ENCODE measurements at regions not wholly inside any gene's neighbourhood (a gene's known extent, or its start where the extent isn't known, plus 50 kb on each side); places are given as distances from the start of the nearest gene placed in this dataset.
"Not testable (repeated sequence)": the region's sequence is repeated elsewhere in the genome, so short reads cannot be mapped to it uniquely, and the experiment has no call there.

- Mint-ChIP-seq H3K9me3 (ENCODE audit: low read depth) (no peaks in the 10 kb centered on the region), H3K27me3 (peaks cover 5% of the 10 kb centered on the region), H3K4me3 (no peak overlapping the region), H3K36me3 (no peaks in the 10 kb centered on the region), H3K4me1 (ENCODE audit: low read depth) (no peaks in the 10 kb centered on the region), H3K27ac (no peak overlapping the region)
These were observed 109.7 kb downstream of the C16orf95 start for GRCh38 chr16:87207509-87207908.

- no peaks in the 10 kb centered on the region for H3K36me3 Mint-ChIP-seq
- no peak overlapping the region for H3K4me3 Mint-ChIP-seq
These were observed 109.2 kb downstream of the C16orf95 start for GRCh38 chr16:87207965-87208364.

GRCh38 chr16:87208968-87209367, 108.2 kb downstream of the C16orf95 start:
- not testable (repeated sequence) for H3K36me3 Mint-ChIP-seq; H3K9me3 Mint-ChIP-seq (ENCODE audit: low read depth); H3K4me3 Mint-ChIP-seq; H3K4me1 Mint-ChIP-seq (ENCODE audit: low read depth); H3K27ac Mint-ChIP-seq; H3K27me3 Mint-ChIP-seq

More at GRCh38 chr16:87207965-87208364, 109.2 kb downstream of the C16orf95 start:
- no peaks in the 10 kb centered on the region for H3K4me1 Mint-ChIP-seq (ENCODE audit: low read depth)
- no peaks in the 10 kb centered on the region for H3K9me3 Mint-ChIP-seq (ENCODE audit: low read depth)
- H3K27me3 Mint-ChIP-seq: peaks cover 5% of the 10 kb centered on the region
- no peak overlapping the region for H3K27ac Mint-ChIP-seq

GRCh38 chr16:87209808-87210512, 107.2 kb downstream of the C16orf95 start:
- H3K9me3 Mint-ChIP-seq (ENCODE audit: low read depth): no peaks in the 10 kb centered on the region
- H3K36me3 Mint-ChIP-seq: no peaks in the 10 kb centered on the region
- no peaks in the 10 kb centered on the region for H3K27me3 Mint-ChIP-seq
- H3K27ac Mint-ChIP-seq: no peak overlapping the region
- H3K4me3 Mint-ChIP-seq: no peak overlapping the region
- H3K4me1 Mint-ChIP-seq (ENCODE audit: low read depth): no peaks in the 10 kb centered on the region

- H3K4me1 Mint-ChIP-seq (ENCODE audit: low read depth): no peaks in the 10 kb centered on the region
- H3K36me3 Mint-ChIP-seq: no peaks in the 10 kb centered on the region
- H3K4me3 Mint-ChIP-seq: no peak overlapping the region
- no peaks in the 10 kb centered on the region for H3K9me3 Mint-ChIP-seq (ENCODE audit: low read depth)
- no peaks in the 10 kb centered on the region for H3K27me3 Mint-ChIP-seq
- no peak overlapping the region for H3K27ac Mint-ChIP-seq
These were observed 106.3 kb downstream of the C16orf95 start for GRCh38 chr16:87210894-87211293.

- Mint-ChIP-seq H3K4me3 (no peak overlapping the region), H3K36me3 (no peaks in the 10 kb centered on the region), H3K9me3 (ENCODE audit: low read depth) (no peaks in the 10 kb centered on the region), H3K27me3 (no peaks in the 10 kb centered on the region), H3K4me1 (ENCODE audit: low read depth) (no peaks in the 10 kb centered on the region), H3K27ac (no peak overlapping the region)
These were observed 105.2 kb downstream of the C16orf95 start for GRCh38 chr16:87212026-87212425.

GRCh38 chr16:87213536-87213935, 103.7 kb downstream of the C16orf95 start:
- Mint-ChIP-seq H3K27me3 (no peaks in the 10 kb centered on the region), H3K9me3 (ENCODE audit: low read depth) (no peaks in the 10 kb centered on the region), H3K4me1 (ENCODE audit: low read depth) (no peaks in the 10 kb centered on the region), H3K27ac (no peak overlapping the region), H3K4me3 (no peak overlapping the region), H3K36me3 (no peaks in the 10 kb centered on the region)

GRCh38 chr16:87216148-87216840, 100.9 kb downstream of the C16orf95 start:
- Mint-ChIP-seq H3K36me3 (no peaks in the 10 kb centered on the region), H3K9me3 (ENCODE audit: low read depth) (no peaks in the 10 kb centered on the region), H3K27ac (no peak overlapping the region), H3K4me1 (ENCODE audit: low read depth) (no peaks in the 10 kb centered on the region), H3K4me3 (no peak overlapping the region), H3K27me3 (peaks cover 3% of the 10 kb centered on the region)

GRCh38 chr16:87216841-87217275, 100.3 kb downstream of the C16orf95 start:
- Mint-ChIP-seq H3K4me3 (no peak overlapping the region), H3K27me3 (peaks cover 3% of the 10 kb centered on the region), H3K36me3 (no peaks in the 10 kb centered on the region), H3K9me3 (ENCODE audit: low read depth) (no peaks in the 10 kb centered on the region), H3K4me1 (ENCODE audit: low read depth) (no peaks in the 10 kb centered on the region), H3K27ac (no peak overlapping the region)

- H3K4me1 Mint-ChIP-seq (ENCODE audit: low read depth); H3K9me3 Mint-ChIP-seq (ENCODE audit: low read depth); H3K27me3 Mint-ChIP-seq; H3K27ac Mint-ChIP-seq; H3K36me3 Mint-ChIP-seq; H3K4me3 Mint-ChIP-seq: not testable (repeated sequence)
These were observed 99.4 kb downstream of the C16orf95 start for GRCh38 chr16:87217802-87218201.

- no peaks in the 10 kb centered on the region for H3K9me3 Mint-ChIP-seq (ENCODE audit: low read depth)
- H3K27me3 Mint-ChIP-seq: peaks cover 3% of the 10 kb centered on the region
- H3K36me3 Mint-ChIP-seq: no peaks in the 10 kb centered on the region
- H3K27ac Mint-ChIP-seq: no peak overlapping the region
- no peak overlapping the region for H3K4me3 Mint-ChIP-seq
- H3K4me1 Mint-ChIP-seq (ENCODE audit: low read depth): no peaks in the 10 kb centered on the region
These were observed 98.7 kb downstream of the C16orf95 start for GRCh38 chr16:87218281-87219055.

- H3K4me3 Mint-ChIP-seq: no peak overlapping the region
These were observed 97.8 kb downstream of the C16orf95 start for GRCh38 chr16:87219287-87219909.

GRCh38 chr16:87221633-87222032, 95.6 kb downstream of the C16orf95 start:
- no peak overlapping the region for H3K27ac Mint-ChIP-seq
- H3K36me3 Mint-ChIP-seq: no peaks in the 10 kb centered on the region
- peaks cover 3% of the 10 kb centered on the region for H3K27me3 Mint-ChIP-seq
- H3K9me3 Mint-ChIP-seq (ENCODE audit: low read depth): no peaks in the 10 kb centered on the region
- no peaks in the 10 kb centered on the region for H3K4me1 Mint-ChIP-seq (ENCODE audit: low read depth)
- no peak overlapping the region for H3K4me3 Mint-ChIP-seq

More at GRCh38 chr16:87219287-87219909, 97.8 kb downstream of the C16orf95 start:
- no peak overlapping the region for H3K27ac Mint-ChIP-seq
- no peaks in the 10 kb centered on the region for H3K4me1 Mint-ChIP-seq (ENCODE audit: low read depth)
- no peaks in the 10 kb centered on the region for H3K36me3 Mint-ChIP-seq
- peaks cover 3% of the 10 kb centered on the region for H3K27me3 Mint-ChIP-seq
- no peaks in the 10 kb centered on the region for H3K9me3 Mint-ChIP-seq (ENCODE audit: low read depth)

GRCh38 chr16:87222335-87222734, 94.9 kb downstream of the C16orf95 start:
- H3K4me1 Mint-ChIP-seq (ENCODE audit: low read depth): no peaks in the 10 kb centered on the region

More at GRCh38 chr16:87222335-87222734, 94.9 kb downstream of the C16orf95 start:
- Mint-ChIP-seq H3K27me3 (peaks cover 3% of the 10 kb centered on the region), H3K4me3 (no peak overlapping the region), H3K9me3 (ENCODE audit: low read depth) (no peaks in the 10 kb centered on the region), H3K27ac (no peak overlapping the region), H3K36me3 (no peaks in the 10 kb centered on the region)
